SHP77 treated with DMSO at 0.1 percent for 48 hours (cell line): ENCODE measurements at regions not wholly inside any gene's neighbourhood (a gene's known extent, or its start where the extent isn't known, plus 50 kb on each side); places are given as distances from the start of the nearest gene placed in this dataset.
"Not testable (repeated sequence)": the region's sequence is repeated elsewhere in the genome, so short reads cannot be mapped to it uniquely, and the experiment has no call there.

Experiments
- DNase-seq: peaks from one replicate; lab custom pipeline; 2025; lab: John Stamatoyannopoulos, UW

GRCh38 chr11:109046284-109046992 is 375.6 kb upstream of the C11orf87 start:
- DNase-seq: no peak

GRCh38 chr11:109048098-109048497 is 373.9 kb upstream of the C11orf87 start:
- DNase-seq: no peak

GRCh38 chr11:109051200-109051599 is 370.8 kb upstream of the C11orf87 start:
- DNase-seq: no peak

DNA sequence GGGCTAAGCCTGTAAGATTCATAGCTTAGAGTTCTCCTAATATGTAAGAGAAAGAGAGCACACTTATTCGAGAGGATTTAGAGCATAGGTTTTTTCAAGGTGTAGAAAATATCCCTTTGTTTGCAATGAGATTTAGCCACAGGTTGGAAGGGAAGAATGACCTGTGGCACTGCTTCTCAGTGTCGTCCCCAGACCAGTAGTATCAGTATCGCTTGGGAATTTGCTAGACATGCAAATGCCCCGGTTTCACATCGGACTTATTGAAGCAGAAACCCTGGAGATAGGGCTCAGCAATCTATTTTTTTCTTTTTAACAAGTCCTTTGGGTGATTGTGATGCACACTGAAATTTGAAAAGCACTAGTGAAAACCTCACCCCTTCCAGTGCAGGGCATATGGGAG is 362.6 kb upstream of the C11orf87 start:
- DNase-seq: no peak

GRCh38 chr11:109061394-109061793 is 360.6 kb upstream of the C11orf87 start:
- no peak for DNase-seq

DNA sequence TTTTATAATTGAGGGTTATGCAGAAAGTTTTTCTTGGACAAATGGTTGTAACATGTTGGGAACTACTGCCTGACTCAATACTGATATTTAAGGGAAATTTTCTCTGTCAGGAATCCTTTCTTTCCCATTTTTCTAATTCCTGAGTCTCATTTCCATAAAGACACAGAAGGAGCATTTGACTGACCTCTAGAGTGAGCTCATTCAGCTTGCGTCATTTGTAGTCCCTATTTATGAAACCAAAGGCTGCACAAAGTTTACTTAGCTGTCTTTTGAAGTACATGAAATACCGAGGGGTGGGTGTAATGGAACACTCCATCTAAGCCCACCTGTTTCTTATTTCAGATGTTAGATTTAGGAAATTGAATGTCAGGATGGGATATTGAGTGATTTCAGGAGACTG is 359.5 kb upstream of the C11orf87 start:
- peak; percentile 69 for DNase-seq

- DNase-seq: no peak
These were observed 359.1 kb upstream of the C11orf87 start for GRCh38 chr11:109062871-109063270.

- not testable (repeated sequence) for DNase-seq
These were observed 357.2 kb upstream of the C11orf87 start for GRCh38 chr11:109064618-109065311.

DNA sequence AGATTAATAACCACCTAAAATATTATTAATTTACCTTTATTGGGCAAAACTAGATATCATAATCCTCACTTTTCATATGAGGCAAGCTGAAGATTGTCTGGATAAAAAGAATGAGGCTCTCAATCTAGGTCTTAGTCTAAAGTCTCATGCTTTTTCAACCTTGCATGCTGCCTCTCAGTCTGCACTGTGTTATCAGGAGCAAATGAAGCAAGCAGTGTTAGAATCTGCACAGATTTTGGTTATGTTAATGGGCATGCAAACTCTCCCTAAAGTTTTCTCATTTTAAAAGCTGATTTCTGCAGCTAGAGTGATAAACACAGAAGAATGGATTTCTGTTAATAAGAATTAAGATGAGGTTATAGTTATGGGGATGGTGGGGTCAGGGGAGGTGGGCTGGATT is 350.7 kb upstream of the C11orf87 start:
- no peak for DNase-seq

DNA sequence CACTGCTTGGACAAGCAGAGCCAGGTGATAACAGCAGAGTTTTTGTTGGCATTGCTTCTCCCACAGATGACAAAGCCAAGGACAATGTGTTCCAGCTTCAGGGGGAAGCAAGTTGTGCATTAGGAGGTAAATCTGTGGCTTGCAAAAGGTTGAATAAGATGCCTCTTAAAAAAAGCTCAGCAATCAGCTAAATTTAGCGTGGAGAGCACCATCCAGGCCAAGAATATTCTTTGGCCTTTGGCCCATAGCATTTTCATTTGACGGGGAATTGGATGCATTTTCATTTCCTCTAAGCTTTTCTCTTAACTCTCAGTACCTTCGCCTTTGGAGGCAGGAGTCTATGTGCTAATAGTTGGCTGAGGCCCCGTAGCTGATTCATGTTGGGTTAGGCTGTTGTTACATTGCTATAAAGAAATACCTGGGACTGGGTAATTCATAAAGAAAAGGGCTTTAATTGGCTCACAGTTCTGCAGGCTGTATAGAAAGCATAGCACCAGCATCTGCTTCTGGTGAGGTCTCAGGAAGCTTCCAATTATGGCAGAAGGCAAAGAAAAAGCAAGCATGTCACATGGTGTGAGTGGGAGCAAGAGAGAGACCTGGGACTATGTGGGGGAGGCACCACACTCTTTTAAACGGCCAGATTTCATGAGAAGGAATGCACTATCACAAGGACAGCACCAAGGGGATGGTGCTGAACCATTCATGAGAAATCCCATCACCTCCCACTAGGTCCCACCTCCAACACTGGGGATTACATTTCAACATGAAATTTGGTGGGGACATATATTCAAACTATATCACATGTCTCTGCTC is 350.1 kb upstream of the C11orf87 start:
- no peak for DNase-seq

GRCh38 chr11:109073032-109073822 is 348.8 kb upstream of the C11orf87 start:
- DNase-seq: no peak

DNA sequence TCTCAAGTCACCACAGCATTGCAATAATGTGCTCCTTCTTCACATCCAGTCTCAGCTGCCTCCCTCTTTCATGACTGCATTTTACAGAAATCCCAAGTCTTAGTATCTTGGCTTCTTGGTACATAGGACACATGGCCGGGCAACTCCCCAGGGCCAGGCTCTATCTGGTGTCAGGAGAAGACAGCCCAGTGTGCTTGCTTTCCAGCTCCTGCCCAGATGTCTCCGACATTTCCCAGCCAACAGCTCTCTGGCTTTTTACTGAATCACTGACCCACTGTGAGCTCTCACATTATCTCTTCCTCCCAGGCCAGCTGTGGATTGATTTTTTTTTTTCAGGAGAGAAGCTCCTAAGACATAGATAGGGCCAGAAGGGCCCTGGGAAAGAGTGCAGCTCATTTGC is 346.0 kb upstream of the C11orf87 start:
- no peak for DNase-seq

DNA sequence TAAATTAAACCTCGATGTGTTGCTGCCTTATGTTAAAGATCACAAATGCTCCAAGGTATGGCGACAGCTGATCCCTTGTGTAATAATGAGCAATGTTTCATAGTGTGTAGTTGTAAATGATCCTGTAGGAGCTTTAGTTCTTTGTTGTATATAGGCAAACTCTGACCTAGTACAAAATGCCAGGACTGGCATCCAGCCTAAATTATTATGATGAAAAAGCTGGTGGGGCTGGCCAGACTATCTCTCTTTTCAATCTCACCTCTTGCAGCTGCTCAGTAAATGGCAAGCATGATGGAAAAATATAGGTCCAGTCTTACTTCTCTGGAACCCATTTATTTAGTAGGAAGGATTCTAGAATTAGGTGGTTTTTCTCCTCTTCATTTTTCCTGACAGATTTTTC is 345.1 kb upstream of the C11orf87 start:
- DNase-seq: no peak

DNA sequence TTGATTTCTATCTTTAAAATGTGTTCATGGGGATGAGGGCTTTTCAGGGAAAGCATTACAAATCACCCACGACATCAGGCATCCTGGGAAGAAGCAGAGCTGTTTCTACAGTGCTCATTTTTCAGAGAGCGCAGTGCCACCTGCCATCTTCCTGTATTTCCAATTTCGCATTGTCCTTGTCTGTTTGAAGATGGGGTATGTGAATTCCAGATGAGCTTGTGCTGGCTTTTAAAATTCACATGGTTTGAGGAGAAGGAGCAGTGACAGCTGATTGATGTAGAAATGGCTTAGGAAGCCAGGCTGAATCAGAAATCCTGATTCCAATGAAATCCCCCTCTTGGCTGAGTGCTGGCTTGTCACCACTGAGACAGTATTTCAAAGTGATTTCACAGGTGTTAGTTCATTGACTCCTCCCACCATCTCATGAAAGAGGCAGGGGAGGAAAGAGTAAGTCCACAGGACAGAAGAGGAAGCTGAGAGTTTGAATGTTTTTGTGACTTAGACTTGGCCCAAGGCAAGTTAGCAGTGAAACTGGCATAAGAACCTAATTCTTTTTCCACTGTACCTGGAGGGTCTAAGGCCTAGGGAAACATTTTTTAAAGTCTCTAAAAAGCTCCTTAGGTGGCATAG is 344.6 kb upstream of the C11orf87 start:
- DNase-seq: no peak

- DNase-seq: no peak
These were observed 336.1 kb upstream of the C11orf87 start for GRCh38 chr11:109085708-109086373.

GRCh38 chr11:109086931-109087330 is 335.1 kb upstream of the C11orf87 start:
- DNase-seq: no peak

DNA sequence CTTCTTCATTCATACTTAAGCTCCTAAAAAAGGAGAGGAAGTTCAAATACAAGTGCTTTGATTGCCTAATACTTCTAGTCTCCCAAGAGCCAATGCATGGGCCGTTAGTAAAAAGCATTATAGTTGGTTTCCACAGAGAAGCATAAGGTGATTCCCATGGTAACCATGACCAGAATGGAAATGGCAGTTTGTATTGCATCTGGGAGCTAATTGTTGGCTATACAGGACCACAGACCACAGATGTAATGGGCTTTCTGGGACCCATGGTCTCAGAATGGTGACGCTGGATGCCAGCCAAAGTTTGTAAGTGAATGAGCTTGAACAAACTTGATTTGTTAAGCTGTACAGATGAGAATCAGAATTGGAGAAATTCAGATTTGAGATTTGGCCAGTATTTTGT is 333.9 kb upstream of the C11orf87 start:
- no peak for DNase-seq

DNA sequence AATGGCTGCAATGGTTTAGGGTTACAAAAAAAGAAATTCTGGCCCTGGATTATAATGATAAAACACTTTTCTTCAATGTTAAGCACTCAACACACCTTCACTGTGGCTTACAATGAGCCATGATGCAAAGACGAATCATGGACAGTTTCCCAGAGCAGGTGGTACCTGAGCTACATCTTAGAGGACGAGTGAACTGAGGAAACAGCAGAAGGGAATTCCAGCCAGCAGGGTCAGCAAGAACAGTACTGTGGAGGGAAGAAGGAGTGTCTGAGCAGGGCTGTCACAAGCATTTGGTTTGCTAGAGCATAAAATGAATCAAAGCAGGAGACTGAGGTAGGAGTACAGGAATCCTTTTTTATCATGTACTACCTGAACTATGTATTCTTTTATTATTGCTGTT is 332.8 kb upstream of the C11orf87 start:
- no peak for DNase-seq

DNA sequence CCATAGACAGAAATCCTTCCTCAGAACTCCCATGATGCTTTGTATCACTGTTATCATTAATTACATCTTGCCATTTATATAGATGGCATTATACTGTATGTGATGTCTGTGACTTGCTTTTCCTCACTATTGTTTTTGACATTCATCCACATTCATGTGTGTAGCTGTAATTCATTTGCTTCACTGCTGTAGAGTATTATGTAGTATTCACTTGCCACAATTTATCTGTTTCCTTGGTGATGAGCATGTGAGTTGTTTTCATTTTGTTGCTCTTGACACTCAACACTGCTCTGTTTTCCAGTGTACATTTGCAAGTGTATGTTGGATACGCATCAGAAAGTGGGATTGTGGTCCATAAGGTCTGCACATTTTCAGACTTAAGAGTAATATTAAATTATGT is 328.6 kb upstream of the C11orf87 start:
- DNase-seq: no peak

- DNase-seq: no peak
These were observed 325.7 kb upstream of the C11orf87 start for GRCh38 chr11:109096266-109096665.
